SKM-1 (cell line): ENCODE measurements at regions not wholly inside any gene's neighbourhood (a gene's known extent, or its start where the extent isn't known, plus 50 kb on each side); places are given as distances from the start of the nearest gene placed in this dataset.

Experiments used
- DNase-seq: peaks from one replicate; lab custom pipeline; 2025; ENCODE audit not compliant: unreplicated experiment; lab: John Stamatoyannopoulos, UW

DNA sequence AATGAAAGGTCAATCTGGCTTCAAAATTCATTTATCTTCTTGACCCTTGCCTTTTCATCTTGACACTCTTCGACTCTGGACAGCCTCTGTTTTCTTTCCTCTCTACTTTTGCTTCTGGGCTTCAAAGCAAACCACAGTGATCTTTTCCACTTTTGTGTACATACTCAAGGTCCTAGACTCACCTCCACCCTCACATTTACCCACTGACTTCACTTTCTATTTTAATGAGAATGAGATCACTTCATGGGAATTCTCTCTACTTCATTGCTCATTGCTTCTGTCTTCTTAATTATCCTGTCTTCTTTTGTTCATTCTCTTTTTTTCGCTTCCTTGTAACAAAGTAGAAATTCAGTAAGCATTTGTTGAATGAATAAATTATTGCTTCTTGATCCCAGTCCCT, 330.1 kb upstream of the HAND2 start:
- no peak for DNase-seq

DNA sequence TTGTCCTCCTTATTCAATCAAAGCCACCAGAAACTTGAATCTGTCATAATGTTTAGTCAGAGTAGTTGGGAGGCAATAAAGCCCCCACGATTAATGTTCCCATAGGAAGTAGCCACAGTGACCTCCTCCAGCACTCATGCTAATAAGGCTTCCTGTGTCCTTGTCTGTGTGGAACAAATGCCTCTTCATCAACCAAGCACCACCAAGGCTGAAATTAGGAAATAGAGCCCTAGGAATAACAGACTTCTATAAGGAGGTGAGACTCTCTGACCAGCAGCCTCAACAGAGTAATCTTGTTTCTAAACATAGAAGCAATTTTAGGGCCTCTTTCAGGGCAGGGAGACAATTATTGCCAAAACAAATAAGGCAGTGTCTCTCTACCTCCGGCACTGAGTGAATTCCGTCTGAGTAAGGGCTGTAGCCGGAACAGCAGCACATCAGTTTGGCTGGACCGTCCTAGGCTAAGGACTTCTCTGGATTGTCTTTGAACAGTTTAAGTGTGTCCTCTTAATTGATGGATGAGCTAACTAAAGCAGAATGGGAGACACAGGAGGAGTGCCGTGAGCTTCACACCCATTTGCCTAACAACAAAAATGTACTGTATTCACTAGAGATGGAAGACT, 329.2 kb upstream of the HAND2 start:
- DNase-seq: no peak

DNA sequence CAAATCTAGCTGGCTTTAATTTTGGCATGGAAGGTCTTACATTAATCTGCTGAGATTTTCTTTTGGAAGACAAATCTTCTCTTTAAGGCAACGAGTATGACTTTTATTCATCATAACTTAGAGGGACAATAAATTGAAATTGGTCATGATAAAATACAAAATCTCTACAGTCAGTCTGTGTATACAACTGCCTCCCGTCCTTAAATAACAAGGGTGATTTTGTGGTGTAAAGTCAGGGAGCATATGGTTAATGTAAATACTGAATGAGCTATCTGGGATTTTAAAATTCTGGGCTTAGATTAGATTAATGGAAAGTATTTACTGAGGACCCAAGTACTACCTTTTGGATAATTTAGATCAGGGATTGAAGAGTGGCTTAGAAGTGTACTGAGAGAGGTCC, 328.4 kb upstream of the HAND2 start:
- DNase-seq: no peak

DNA sequence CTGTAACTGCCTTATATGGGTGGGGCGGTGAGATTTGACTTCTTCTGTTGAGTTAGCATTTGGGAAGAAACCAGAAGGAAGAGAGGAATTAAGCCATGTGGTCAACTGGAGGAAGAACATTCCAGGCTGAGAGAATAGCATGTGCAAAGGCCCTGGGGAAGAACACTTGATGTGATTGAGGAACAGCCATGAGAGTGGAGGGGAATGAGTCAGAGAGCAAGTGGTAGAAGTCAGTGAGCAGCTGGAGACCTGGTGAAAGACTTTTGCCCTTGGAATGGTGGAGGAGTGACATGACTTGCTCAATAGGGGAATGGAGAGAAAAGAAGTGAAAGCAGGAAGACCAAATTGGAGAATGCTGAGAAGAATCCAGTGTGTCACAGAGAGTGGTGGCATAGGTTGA, 327.8 kb upstream of the HAND2 start:
- DNase-seq: no peak

DNA sequence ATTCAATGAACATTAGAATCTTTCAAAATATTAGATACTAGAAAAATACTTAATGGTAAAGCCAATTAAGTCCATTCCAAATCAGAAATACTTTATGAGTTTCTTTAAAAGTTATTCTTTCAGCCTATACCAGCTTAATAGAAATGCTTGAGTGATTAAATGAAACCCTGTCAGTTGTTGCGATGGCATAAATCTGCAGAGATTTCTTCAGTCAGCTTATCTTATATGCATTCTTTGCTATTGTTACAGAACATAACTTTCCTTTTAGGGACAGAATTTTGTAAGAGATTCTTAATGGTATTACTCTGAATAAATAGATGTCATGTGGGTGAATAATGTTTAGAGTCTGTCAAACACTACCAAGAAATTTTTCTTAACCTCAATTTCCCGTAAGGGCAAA, 325.0 kb upstream of the HAND2 start:
- no peak for DNase-seq

DNA sequence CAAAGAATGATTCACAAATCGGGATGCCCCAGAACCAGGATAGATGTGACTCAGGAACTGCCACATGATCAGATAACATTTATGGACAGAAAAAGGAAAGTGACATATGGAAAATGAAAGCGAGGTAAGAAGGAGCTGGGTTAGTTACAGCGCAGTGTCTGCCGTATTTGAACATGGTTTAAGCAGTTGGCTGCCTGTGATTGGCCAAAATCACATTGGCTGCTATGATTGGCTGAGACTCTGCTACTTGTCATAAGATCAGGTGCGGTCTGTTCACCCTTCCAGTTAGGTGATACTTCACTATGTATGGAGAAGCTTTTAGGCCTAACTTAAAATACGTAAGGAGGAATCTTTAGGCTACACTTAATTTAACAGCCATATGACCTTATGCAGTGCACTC, 322.7 kb upstream of the HAND2 start:
- DNase-seq: no peak

DNA sequence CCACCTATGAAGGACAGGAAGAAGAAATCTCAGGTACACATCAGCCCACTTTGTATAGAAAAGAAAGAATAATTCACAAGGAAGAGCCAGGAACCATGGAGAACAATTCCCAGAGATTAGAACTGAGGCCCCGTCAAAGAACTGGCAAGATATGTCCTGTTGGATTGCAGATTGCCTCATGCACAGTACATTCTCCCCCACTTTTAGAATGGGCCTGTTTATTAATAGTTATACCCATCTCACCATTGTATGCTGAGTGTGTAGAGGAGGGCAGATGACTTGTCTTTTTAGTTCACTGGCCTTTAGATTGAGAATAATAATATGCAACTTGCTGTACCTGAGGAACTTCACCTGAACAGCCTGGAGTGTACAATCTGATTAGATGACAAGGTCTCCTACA, 315.6 kb upstream of the HAND2 start:
- no peak for DNase-seq

DNA sequence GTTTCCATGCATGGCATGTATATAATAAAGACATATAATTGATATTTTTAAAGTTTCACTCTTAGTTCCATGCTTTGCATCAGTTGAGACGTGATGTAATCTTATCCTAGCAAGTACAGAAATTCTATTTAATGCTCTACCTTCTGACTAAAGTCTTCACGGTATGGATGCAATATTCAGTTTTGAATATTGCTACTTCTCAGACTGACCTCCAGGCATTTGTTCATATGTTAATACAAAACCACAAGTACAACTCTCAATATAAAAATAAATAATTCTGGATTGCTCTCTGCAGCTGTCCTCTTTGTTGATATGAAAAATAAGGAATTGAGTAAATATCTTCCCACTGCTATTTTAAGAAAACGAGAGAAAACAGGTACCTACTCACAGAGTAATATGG, 309.8 kb upstream of the HAND2 start:
- no peak for DNase-seq

DNA sequence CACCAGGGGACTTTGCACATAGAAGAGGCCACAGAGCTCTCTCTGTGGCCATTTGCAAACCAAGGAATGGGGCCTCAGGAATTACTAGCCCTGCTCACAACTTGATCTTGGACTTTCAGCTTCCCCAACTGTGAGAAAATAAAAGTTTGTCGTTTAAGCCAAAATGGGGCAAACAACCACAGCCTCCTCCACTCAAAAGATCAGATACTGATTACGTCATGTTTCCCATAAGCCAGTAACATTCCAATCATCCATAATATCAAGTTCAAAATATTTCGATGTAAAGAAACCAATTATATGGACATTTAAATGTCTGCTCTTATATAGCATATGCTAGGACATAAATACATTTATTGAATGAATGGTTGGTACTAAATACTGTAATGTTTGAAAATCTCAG, 307.5 kb upstream of the HAND2 start:
- DNase-seq: no peak

DNA sequence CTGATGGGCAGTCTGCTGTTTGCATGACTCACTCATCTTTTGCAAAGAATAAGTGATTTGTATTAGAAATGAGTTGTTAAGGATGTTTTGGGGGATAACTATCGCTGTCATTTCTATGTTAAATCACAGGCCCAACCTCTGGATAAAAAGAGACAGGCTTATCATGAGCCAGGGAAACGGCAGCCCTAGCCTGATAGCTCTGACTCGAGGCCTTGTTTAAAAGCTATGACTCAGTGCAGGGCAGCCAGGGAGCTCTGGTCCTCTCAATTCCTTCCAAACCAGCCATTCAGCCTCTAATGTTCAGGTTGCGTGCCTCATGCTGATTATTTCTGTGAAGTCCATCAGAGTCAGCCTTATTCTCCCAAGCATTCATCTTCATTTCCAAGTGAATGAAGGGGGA, 305.9 kb upstream of the HAND2 start:
- DNase-seq: no peak

DNA sequence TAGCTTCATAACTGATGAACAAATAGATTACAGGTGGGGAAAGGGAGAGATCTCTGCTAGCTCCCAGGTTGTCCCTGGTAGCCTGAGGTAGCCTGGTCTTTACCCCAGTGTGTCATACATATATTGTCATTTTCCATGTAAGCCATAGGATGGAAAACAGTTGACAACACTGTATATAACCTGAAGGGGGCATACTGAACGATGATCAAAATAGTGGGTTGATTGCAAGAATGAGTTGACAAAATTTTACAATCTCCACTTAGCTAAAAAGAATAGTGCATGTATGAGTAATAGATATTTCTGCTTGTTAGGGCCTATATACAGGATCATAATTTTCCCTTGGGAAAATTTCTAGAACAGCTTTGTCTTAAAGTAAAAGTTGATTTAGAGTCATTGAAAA, 304.1 kb upstream of the HAND2 start:
- DNase-seq: no peak

DNA sequence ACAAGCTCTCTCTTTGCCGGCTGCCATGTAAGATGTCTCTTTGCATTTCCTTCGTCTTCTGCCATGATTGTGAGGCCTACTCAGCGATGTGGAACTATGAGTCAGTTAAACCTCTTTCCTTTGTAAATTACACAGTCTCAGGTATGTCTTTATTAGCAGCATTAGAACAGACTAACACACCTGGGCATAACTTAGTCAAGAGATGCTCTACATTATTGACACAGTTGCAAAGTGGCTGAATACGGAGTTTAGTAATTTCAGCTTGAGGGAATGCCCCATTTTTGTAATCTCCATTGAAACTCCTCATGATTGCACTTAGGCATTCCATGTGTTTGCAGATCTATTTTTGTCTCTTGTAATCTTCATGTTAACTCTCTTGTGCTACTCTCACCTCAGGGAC, 299.5 kb upstream of the HAND2 start:
- DNase-seq: no peak

DNA sequence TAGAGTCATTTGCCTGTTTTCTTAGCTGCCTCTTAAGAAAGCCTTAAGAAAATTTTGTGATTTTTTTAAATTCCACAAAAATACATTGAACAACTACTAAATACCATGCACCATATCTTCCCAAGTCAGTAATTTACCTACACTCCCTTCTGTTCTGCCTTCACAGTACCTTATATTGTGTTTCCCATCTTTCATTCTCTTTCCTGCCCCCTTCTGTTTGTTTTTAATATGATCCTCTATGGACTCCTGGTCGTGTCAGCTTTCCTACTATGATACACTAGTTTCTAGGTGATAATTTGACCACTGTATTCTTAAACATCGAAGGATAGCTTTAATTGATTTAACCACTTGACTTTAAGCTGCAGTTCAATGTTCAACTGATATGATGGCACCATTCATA, 297.7 kb upstream of the HAND2 start:
- no peak for DNase-seq

DNA sequence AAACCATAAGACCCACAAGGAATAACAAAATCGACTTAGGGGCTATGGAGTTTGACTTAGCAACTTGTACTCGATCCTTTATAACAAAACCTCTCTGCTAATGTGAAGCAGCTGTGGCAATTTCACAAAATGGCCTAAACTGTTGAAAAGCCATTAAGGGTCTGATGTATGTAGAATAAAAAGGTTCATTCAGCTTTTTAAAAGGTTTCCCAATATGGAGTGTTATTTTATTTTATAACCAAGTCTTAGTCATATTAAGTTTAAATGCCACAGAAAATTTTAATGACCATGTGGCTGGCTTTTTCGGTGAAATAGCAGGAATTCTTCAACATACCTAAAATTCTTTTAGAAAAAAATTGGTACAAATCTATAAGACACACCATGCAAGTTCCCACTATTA, 291.8 kb upstream of the HAND2 start:
- no peak for DNase-seq

DNA sequence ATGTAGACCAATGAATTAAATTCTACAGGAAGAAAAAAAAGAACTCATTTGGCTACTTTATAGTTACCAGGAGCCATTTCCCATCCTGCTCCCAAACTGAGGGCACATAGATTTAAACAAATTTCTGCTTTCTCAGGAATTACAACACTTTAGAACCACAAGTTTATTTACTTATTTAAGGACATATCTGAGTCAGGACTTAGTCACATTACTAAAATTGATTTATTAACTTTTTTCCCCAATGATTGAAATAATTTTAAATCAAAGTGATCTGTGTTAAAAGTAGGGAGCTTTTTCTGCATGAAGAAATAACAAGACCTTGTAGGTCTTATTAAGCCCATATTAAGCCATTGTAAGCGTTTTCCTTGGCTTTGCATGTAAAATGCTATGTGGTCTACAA, 291.0 kb upstream of the HAND2 start:
- no peak for DNase-seq

DNA sequence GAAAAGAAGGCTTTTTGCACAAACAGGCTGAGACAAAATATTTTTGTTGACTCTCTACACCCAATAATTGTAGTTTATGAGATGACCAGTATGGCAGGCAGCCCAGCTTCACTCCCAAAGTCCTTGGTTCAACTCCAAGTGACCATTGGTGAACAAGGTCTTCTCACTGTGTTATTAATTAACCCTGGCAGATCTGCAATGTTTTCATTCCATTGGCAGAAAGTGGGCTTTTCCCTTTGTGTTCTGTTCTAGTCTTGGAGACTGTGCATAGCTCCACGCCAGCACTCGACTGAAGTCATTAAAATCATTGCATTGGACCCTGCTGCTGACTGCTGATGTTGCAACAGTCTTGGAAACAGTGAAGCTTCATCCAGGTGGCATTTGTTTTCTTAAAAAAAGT, 277.3 kb upstream of the HAND2 start:
- DNase-seq: no peak

DNA sequence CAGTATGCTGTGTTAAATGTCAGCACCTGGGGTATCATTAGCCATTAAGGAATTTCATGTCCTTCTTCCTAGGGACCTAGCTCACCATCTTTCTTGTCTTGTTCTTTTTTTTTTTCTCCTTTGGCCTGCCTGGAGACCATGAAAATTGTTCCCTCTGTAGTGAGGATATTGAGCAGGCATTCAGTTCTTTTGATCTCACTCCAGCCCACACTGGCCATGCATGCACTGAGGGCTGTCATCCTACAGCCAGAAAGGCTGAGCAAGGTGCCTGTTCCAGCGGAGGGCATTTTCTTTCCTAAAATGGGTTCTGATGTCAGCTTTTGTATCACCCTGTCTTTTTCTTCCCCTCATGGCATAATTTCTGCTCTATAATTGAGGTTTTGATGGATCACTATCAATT, 275.9 kb upstream of the HAND2 start:
- DNase-seq: no peak

DNA sequence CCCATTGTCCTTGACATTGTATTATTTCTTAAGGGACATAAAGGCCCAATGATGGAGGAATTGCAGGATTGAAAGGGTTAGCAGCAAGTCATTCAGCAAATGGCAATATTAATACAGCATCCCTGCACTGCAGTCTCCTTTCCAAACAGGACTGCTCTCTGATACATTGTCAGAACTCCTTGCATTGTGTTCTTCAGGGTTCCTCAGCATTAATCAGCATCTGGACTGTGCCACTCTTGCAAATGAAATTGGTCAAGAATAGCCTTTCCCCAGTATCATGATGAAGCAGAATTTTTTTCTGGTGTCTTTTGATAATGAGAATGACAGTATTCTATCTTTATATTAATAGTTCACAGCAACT, 272.6 kb upstream of the HAND2 start:
- no peak for DNase-seq

DNA sequence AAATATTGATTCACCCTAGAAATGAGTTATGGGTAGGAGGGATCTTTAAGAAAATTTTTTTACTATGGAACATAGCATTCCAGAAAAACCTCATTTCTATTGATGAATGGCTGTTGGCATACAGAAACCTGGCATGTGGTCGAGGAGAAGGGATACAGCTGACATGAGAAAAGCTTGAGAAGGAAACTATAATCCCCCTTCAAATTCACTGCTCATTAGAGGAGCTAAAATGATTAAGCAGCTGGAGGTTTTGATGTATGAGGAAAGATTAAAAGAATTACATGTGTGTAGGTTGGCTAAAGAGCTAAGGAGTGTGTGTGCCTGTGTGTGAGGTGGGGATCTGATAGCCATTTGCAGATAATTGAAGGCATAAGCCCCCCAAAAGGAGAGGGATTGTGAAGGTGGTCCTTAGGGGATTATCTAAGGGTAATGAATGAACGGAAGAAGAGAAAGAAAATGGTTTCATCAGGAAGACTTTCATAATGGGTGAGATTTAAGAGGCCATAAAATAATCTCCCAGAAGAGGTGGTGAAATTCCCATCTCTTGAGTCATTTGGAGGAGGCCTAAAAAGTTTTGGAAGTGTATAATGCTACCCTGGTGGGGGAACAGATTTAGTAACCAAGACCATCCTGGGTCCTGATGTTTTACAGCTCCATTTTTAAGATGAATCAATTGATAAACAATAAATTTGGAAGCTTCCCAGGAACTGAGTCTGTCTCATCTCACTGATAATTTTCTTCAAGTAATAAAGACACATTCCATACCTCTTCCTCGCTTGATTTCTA, 272.0 kb upstream of the HAND2 start:
- no peak for DNase-seq

DNA sequence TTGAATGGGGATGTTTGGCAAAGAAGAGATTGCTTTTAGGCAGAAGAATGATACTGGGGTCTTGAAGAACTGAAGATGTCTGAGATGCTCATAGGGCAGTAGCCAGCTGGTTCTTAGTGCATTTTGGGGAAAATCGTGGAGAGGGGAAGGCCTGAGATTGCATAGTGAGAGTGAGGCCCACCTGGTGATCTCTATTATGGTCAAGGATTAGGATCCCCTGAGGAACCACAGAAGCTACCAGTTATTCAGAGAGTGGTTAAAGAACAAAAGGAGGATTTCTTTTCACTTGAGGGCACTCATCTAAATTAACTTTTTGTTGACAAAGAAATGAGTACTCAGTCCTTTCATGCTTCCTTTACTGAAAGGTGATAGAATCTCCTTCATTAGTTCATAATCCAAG, 271.3 kb upstream of the HAND2 start:
- DNase-seq: no peak

DNA sequence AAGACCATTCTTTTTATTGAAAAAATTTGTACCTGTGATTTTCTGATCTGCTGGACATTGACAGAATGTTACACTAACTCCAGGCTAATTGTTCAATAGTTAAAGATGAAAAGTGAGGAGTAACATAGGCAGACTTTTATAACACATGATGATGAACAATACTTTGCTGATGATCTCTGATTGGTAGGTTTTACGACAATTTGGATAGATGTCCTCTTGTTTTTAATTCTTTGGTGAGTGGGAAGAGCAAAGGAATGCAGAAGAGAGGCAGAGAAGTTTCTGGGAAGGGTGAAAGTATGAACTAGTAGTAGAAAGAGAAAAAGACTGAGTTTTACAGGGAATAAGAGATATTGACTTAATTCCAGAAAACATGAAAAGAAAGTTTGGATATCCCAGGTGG, 267.3 kb upstream of the HAND2 start:
- no peak for DNase-seq

DNA sequence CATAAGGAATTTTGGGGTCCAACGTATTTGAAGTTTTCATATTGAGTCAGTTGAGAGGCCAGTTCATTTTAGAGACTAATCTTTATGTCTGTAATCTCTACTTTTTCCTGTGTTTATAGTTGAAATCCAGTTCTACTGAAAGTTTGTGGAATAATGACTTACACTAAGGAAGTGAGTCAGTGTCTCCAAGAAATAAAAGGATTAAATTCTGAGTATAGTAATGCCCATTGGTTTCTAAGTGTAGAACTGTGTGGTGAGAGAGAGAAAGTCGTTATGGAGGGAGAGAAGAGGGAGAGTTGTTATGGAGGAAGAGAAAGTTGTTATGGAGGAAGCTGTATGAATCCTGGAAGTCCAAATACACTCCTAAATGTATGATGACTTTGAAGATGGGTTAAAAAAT, 264.6 kb upstream of the HAND2 start:
- no peak for DNase-seq

DNA sequence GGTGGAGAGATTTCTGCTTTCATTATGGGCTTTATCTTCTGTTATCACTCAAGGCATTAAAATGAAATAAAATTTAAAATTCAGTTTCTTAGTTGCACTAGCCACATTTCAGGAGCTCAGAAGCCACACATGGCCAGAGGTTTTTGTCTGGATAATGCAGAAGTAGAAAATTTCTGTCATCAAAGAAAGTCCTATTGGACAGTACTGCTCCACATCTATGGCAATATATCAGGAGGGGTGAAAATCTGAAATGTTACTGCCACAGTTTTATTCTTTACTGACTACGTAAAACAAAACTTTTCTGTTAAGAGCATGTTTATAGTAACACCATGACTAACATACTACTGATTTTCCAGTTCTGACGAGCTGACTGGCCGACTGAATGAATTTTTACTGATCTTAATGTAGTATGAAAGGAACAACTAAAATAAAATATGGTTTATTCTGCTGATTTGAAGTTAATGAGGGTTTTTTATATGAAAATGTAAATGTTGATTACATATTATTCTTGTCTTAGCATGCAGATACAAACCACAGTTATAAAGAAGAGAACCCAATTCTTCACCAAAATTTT, 264.0 kb upstream of the HAND2 start:
- no peak for DNase-seq
